Uterus (tissue), 2 donors: ENCODE measurements at regions not wholly inside any gene's neighbourhood (a gene's known extent, or its start where the extent isn't known, plus 50 kb on each side); places are given as distances from the start of the nearest gene placed in this dataset.

Source experiments
- CTCF ChIP-seq, 4 experiments: fragments of 200-600 bp in 2 of 4; fragments of 450-650 bp in 2 of 4; sonication (generic) in 2 of 4; IDR thresholded peaks; one replicate each; pipeline ENCODE4 v1.5.1; 2016 to 2019; ENCODE audit warnings: antibody characterized with exemption in 4 of 4, mild to moderate bottlenecking in 2 of 4, moderate library complexity in 1 of 4
- POLR2A ChIP-seq, 2 donors: fragments of 450-650 bp; IDR thresholded peaks; one replicate each; pipeline ENCODE4 v1.6.1; 2016; ENCODE audit warnings: antibody characterized with exemption in 2 of 2, mild to moderate bottlenecking in 1 of 2, moderate library complexity in 1 of 2

- TF ChIP-seq CTCF (IDR thresholded peaks at IDR 0.05): no peak
- no peak for TF ChIP-seq POLR2A (IDR thresholded peaks at IDR 0.05)
These were observed 53.6 kb downstream of the SHANK2 start for GRCh38 chr11:71198823-71199165.
